GM12875 (cell line): ENCODE measurements at regions not wholly inside any gene's neighbourhood (a gene's known extent, or its start where the extent isn't known, plus 50 kb on each side); places are given as distances from the start of the nearest gene placed in this dataset.
"Not testable (repeated sequence)": the region's sequence is repeated elsewhere in the genome, so short reads cannot be mapped to it uniquely, and the experiment has no call there.

Source experiments
- H3K4me3 ChIP-seq: one replicate; pipeline ENCODE4 v1.5.1; 2011; ENCODE audit warnings: low read depth, low read length, control low read depth
- TF ChIP-seq, protein P1 (sequence below): IDR thresholded peaks from 2 replicates; pipeline ENCODE4 v1.5.1; 2011; ENCODE audit warnings: low read depth, mild to moderate bottlenecking, control low read depth, inconsistent platforms, low read length, moderate library complexity, borderline replicate concordance; ENCODE audit not compliant: insufficient read depth

DNA sequence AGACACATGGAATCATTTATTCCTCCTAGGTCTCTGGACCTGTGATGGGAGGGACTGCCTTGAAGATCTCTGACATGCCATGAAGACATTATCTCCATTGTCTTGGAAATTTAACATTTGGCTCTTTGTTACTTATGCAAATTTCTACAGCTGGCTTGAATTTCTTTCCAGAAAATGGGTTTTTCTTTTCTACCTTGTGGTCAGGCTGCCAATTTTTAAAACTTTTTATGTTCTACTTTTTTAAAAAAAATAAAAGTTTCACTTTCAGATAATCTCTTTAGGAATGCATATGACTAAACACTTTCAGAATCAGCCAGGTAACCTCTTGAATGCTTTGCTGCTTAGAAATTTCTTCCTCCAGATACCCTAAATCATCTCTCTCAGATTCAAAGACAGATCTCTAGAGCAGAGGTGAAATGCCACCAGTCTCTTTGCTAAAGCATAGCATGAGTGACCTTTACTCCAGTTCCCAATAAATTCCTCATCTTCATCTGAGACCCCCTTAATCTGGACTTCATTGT lies 209.6 kb downstream of the RPRM start:
- H3K4me3 ChIP-seq: no peak overlapping the region
- TF ChIP-seq, protein P1, sequence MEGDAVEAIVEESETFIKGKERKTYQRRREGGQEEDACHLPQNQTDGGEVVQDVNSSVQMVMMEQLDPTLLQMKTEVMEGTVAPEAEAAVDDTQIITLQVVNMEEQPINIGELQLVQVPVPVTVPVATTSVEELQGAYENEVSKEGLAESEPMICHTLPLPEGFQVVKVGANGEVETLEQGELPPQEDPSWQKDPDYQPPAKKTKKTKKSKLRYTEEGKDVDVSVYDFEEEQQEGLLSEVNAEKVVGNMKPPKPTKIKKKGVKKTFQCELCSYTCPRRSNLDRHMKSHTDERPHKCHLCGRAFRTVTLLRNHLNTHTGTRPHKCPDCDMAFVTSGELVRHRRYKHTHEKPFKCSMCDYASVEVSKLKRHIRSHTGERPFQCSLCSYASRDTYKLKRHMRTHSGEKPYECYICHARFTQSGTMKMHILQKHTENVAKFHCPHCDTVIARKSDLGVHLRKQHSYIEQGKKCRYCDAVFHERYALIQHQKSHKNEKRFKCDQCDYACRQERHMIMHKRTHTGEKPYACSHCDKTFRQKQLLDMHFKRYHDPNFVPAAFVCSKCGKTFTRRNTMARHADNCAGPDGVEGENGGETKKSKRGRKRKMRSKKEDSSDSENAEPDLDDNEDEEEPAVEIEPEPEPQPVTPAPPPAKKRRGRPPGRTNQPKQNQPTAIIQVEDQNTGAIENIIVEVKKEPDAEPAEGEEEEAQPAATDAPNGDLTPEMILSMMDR: no peak

DNA sequence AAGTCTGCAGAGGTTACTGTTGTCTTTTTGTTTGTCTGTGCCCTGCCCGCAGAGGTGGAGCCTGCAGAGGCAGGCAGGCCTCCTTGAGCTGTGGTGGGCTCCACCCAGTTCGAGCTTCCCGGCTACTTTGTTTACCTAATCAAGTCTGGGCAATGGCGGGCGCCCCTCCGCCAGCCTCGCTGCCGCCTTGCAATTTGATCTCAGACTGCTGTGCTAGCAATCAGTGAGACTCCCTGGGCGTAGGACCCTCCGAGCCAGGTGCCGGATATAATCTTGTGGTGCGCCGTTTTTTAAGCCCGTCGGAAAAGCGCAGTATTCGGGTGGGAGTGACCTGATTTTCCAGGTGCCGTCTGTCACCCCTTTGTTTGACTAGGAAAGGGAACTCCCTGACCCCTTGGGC lies 221.7 kb downstream of the RPRM start:
- H3K4me3 ChIP-seq: not testable (repeated sequence)

DNA sequence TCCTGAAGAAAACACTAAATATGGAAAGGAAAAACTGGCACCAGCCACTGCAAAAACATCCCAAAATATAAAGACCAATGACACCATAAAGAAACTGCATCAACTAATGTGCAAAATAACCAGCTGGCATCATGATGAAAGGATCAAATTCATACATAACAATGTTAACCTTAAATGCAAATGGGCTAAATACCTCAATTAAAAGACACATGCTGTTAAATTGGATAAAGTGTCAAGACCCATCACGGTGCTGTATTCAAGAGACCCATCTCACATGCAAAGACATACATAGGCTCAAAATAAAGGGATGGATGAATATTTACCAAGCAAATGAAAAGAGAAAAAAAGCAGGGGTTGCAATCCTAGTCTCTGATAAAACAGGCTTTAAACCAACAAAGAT lies 231.9 kb downstream of the RPRM start:
- H3K4me3 ChIP-seq: not testable (repeated sequence)

DNA sequence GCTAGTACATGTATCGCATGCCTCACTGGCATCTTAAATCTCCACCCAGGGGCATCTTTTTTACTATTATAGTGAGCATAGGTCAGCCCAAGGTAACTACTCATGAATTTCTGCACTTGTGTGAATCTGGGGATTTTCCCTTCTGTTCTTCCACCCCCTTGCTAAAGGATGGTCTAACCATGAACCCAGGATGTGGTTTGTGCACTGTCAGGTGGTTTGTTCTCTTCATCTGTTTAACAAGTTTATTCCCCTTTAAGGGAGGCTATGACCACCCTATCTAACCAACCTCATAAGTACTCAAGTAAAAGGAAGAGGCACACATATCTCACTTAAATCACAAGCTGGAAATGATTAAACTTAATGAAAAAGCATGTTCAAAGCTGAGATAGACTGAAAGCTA lies 243.0 kb downstream of the RPRM start:
- TF ChIP-seq, protein P1: no peak
- H3K4me3 ChIP-seq: no peak overlapping the region

DNA sequence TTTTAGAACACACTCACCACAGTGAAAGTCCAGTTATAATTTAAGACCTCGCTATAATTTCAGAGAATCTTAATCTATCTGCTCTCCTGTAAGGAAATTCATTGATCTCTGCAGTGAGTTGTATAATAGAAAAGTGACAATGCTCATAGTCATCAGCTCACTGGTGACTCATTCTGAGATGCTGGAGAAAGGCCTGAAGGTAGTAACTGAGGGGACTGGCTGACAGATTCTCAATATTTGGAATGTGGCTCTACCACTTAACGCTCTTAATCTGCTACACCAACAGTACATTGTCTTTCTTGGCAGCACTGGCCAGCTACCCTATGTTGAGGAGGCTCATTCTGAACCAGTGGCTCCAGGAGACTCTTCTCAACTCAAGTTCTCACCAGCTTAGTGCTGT lies 246.1 kb downstream of the RPRM start:
- TF ChIP-seq, protein P1: no peak
- H3K4me3 ChIP-seq: no peak overlapping the region

DNA sequence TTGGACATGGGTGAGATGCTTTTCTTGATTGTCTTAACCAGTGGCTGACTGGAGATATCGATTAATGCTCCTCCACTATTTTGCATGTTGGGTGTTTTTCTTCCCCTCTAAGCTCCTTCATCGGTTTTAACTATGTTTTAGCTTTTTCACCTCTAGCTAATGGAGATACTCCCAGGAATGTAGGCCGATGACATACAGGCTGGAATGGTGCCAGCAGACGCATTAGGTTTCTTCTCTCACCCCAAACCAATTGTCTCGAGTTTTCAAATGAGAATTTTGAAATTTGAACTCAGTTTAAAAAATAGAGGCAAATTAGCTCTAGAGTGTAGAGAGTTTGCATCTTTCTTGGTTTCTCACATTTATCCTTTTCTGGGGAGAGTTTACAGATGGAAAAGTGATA lies 247.6 kb downstream of the RPRM start:
- no peak overlapping the region for H3K4me3 ChIP-seq
- TF ChIP-seq, protein P1: no peak

DNA sequence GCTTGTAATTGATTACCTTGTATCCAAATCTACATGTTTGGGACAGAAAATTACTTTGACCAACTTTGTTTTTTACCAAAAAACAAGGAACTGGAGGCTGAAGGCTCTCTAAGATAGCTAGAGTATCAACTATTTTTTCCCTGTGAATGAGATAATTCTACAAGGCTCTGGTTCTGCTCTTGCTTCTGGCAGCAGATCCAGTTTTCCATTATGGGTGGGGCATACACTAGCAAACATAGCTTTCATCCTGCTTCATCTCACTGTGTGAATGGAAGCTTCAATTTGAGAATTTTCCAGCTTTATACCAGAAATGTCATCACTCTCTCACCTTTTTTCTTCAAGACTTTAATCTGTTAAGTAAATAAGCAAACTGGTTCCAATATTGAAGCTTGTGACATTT lies 249.7 kb downstream of the RPRM start:
- H3K4me3 ChIP-seq: no peak overlapping the region
- TF ChIP-seq, protein P1: no peak

DNA sequence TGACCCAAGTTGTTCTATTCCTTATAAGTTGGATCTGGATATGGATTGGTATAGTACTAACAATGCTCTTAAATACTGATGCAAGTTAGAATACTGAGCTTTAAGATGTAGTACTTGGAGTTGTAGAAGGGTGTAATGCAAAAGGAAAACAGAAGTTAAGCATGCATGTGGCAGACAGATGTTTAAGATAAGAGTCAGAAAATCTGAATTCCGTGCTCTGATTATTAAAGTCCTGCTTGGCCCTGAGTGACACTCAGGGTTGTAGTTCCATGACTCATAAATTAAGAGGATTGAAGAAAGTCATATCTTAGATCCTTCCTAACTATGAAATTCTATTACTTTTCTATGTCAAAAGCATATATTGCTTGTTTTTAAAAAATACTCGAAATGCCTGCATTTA lies 250.6 kb downstream of the RPRM start:
- TF ChIP-seq, protein P1: no peak
- H3K4me3 ChIP-seq: no peak overlapping the region
